ENCODE measurements at regions not wholly inside any gene's neighbourhood (a gene's known extent, or its start where the extent isn't known, plus 50 kb on each side); places are given as distances from the start of the nearest gene placed in this dataset.

DNA sequence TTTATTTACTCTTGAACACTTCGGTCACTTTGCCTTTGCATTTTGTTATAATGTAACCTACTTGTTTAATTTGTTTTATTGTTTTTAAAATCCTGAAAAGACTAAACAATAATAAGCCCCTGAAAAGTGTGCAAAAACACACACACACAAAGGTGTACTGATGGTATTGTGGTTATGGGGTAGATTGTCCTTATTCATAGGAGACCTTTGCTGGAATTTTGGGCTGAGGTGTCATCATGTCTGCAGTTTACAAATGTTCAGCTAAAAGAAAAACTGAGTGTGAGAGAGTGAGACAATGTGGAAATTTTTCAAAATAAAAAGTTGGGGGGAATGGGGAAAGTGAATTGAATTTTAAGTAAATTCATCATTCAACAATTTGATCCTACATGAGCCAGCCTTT, 174.9 kb downstream of the QDPR start:
- no peaks in the 10 kb centered on the region for H3K9me3 ChIP-seq (ENCODE audit: control insufficient read depth in 4 of 4, insufficient read depth in 3 of 4, low read length in 3 of 4)
- H3K4me1 ChIP-seq (ENCODE audit: control insufficient read depth in 5 of 5, insufficient read depth in 5 of 5, low read length in 5 of 5): no peaks in the 10 kb centered on the region
- WGBS, 2 donors: 85 to 93% methylated on average over 1 of the region's 1 CpG
- peaks cover 0 to 5% (median 3%) of the 10 kb centered on the region in 3 donors for H3K27me3 ChIP-seq (ENCODE audit: control insufficient read depth in 3 of 3, insufficient read depth in 3 of 3, low read length in 2 of 3)
- H3K4me3 ChIP-seq: no peak overlapping the region
- no peak overlapping the region for H3K27ac ChIP-seq (ENCODE audit: low read depth in 1 of 2, low read length in 1 of 2)
- no peak overlapping the region for H3K9ac ChIP-seq (ENCODE audit: insufficient read depth in 1 of 2, low read length in 2 of 2)
- DNase-seq: no peak
- TF ChIP-seq CTCF (IDR thresholded peaks at IDR 0.05; ENCODE audit: control extremely low read depth, extremely low read depth): no peak
- ATAC-seq (ENCODE audit: insufficient read depth, low FRiP score): no peak
- no peaks in the 10 kb centered on the region for H3K36me3 ChIP-seq (ENCODE audit: control insufficient read depth in 4 of 4, insufficient read depth in 4 of 4, low read length in 4 of 4)

GRCh38 chr4:17336524-17336961, 175.3 kb downstream of the QDPR start:
- H3K9me3 ChIP-seq (ENCODE audit: control insufficient read depth in 4 of 4, insufficient read depth in 3 of 4, low read length in 3 of 4): no peaks in the 10 kb centered on the region
- DNase-seq (peak; percentile 18 to 49 (median 45)), ATAC-seq (ENCODE audit: insufficient read depth, low FRiP score) (peak; percentile 47)
- 68 to 78% methylated on average over 10 of the region's 10 CpGs for WGBS, 2 donors
- no peak for TF ChIP-seq CTCF (IDR thresholded peaks at IDR 0.05; ENCODE audit: control extremely low read depth, extremely low read depth)
- H3K4me3 ChIP-seq: no peak overlapping the region
- H3K4me1 ChIP-seq (ENCODE audit: control insufficient read depth in 5 of 5, insufficient read depth in 5 of 5, low read length in 5 of 5): no peaks in the 10 kb centered on the region
- H3K27me3 ChIP-seq (ENCODE audit: control insufficient read depth in 3 of 3, insufficient read depth in 3 of 3, low read length in 2 of 3): peaks cover 0 to 5% (median 3%) of the 10 kb centered on the region in 3 donors
- H3K36me3 ChIP-seq (ENCODE audit: control insufficient read depth in 4 of 4, insufficient read depth in 4 of 4, low read length in 4 of 4): no peaks in the 10 kb centered on the region
- H3K9ac ChIP-seq (ENCODE audit: insufficient read depth in 1 of 2, low read length in 2 of 2): no peak overlapping the region
- H3K27ac ChIP-seq (ENCODE audit: low read depth in 1 of 2, low read length in 1 of 2): no peak overlapping the region

DNA sequence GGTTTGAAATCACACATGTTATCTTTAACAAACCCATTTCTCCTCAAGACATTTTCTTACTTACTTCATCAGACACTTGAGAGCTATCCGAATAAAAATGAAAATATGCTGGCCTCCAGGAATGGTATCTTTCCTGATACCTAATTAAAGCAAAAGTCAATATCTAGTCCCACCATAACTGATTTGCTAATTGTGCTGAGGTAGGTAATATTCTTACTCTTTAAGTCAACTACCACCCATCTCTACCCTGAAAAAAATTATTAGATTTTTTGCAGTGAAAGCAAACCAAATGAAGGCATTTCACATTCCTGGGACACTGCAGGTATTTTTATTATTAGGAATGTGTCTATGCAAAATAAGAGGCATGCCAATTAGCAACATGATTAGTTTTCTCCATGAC, 175.8 kb downstream of the QDPR start:
- DNase-seq (no peak), ATAC-seq (ENCODE audit: insufficient read depth, low FRiP score) (no peak)
- Histone ChIP-seq H3K9me3 (ENCODE audit: control insufficient read depth in 4 of 4, insufficient read depth in 3 of 4, low read length in 3 of 4) (no peaks in the 10 kb centered on the region), H3K27ac (ENCODE audit: low read depth in 1 of 2, low read length in 1 of 2) (no peak overlapping the region), H3K9ac (ENCODE audit: insufficient read depth in 1 of 2, low read length in 2 of 2) (no peak overlapping the region), H3K4me1 (ENCODE audit: control insufficient read depth in 5 of 5, insufficient read depth in 5 of 5, low read length in 5 of 5) (no peaks in the 10 kb centered on the region), H3K36me3 (ENCODE audit: control insufficient read depth in 4 of 4, insufficient read depth in 4 of 4, low read length in 4 of 4) (no peaks in the 10 kb centered on the region), H3K4me3 (no peak overlapping the region), H3K27me3 (ENCODE audit: control insufficient read depth in 3 of 3, insufficient read depth in 3 of 3, low read length in 2 of 3) (peaks cover 0 to 5% (median 3%) of the 10 kb centered on the region in 3 donors)
- WGBS, 2 donors: 84 to 93% methylated on average over 1 of the region's 1 CpG
- TF ChIP-seq CTCF (IDR thresholded peaks at IDR 0.05; ENCODE audit: control extremely low read depth, extremely low read depth): no peak

DNA sequence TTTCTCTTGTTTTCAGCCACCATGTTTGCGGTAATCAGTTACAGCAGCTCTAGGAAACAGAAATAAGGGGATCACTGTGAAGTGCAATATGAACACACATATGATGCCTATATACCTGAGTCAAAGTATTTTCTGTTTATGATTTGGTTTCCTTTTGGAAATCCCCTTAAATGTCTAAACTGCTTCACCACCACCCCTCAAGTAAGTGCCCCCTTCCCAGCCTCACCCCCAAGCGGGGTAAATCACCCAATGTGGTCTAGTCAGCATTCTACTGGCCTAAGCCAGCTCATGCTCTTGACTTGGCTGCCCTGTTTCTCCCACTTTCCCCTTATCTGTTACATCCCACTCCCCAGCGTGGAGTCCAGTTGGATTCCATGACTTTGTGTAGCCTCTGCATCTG, 176.5 kb downstream of the QDPR start:
- H3K27ac ChIP-seq (ENCODE audit: low read depth in 1 of 2, low read length in 1 of 2): no peak overlapping the region
- TF ChIP-seq CTCF (IDR thresholded peaks at IDR 0.05; ENCODE audit: control extremely low read depth, extremely low read depth): no peak
- H3K9me3 ChIP-seq (ENCODE audit: control insufficient read depth in 4 of 4, insufficient read depth in 3 of 4, low read length in 3 of 4): no peaks in the 10 kb centered on the region
- DNase-seq (no peak), ATAC-seq (ENCODE audit: insufficient read depth, low FRiP score) (no peak)
- no peak overlapping the region for H3K9ac ChIP-seq (ENCODE audit: insufficient read depth in 1 of 2, low read length in 2 of 2)
- peaks cover 0 to 5% (median 3%) of the 10 kb centered on the region in 3 donors for H3K27me3 ChIP-seq (ENCODE audit: control insufficient read depth in 3 of 3, insufficient read depth in 3 of 3, low read length in 2 of 3)
- 92 to 97% methylated on average over 3 of the region's 3 CpGs for WGBS, 2 donors
- H3K4me3 ChIP-seq: no peak overlapping the region
- H3K4me1 ChIP-seq (ENCODE audit: control insufficient read depth in 5 of 5, insufficient read depth in 5 of 5, low read length in 5 of 5): no peaks in the 10 kb centered on the region
- H3K36me3 ChIP-seq (ENCODE audit: control insufficient read depth in 4 of 4, insufficient read depth in 4 of 4, low read length in 4 of 4): no peaks in the 10 kb centered on the region
